ENCODE measurements at regions not wholly inside any gene's neighbourhood (a gene's known extent, or its start where the extent isn't known, plus 50 kb on each side); places are given as distances from the start of the nearest gene placed in this dataset.

DNA sequence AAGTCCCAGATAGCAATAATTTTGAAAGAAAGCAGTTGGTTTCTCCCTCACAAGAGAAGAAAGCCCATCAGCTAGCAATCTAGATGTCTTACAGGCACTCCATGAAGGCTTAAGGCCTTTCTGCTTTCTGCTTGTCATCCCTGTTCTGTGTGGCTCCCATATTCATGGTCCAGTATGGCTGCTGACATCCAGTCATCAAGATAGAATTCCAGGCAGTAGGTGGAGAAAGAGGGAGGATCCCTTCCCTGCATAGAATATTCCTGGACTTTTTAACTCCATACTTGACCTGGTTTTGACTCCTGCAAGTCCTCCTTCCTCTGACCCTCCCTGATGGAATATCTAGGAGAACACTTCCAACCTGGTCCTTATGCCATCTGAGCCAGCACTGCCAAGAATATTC is 389.9 kb upstream of the AKR1E2 start:
- no peak overlapping the region for H3K4ac ChIP-seq (ENCODE audit: low read depth, low read length)
- H2BK12ac ChIP-seq (ENCODE audit: insufficient read length, low read depth, low read length): no peak overlapping the region
- Mint-ChIP-seq H3K9me3 (no peaks in the 10 kb centered on the region), H3K27me3 (ENCODE audit: low read depth) (no peaks in the 10 kb centered on the region), H3K4me1 (no peaks in the 10 kb centered on the region), H3K4me3 (no peak overlapping the region), H3K36me3 (ENCODE audit: insufficient read depth in 1 of 3, low read depth in 3 of 3) (no peaks in the 10 kb centered on the region), H3K27ac (no peak overlapping the region; a peak in 1 of 7 replicates)
- no peak for DNase-seq
- no peaks in the 10 kb centered on the region for H3K23me2 ChIP-seq (ENCODE audit: insufficient read length, low read depth, low read length, poor library complexity, severe bottlenecking)
- no peak overlapping the region for H3K4me2 ChIP-seq (ENCODE audit: insufficient read depth, insufficient read length, low read length)
- H3K56ac ChIP-seq (ENCODE audit: insufficient read length, low read depth, low read length): no peak overlapping the region
- no peak overlapping the region for H4K91ac ChIP-seq (ENCODE audit: insufficient read length, low read depth, low read length)
- no peak overlapping the region for H2BK120ac ChIP-seq (ENCODE audit: low read depth, low read length, poor library complexity, severe bottlenecking)
- no peak overlapping the region for H2BK15ac ChIP-seq (ENCODE audit: low read depth, low read length)
- H2BK20ac ChIP-seq (ENCODE audit: low read depth, low read length, poor library complexity, severe bottlenecking): no peak overlapping the region
- no peaks in the 10 kb centered on the region for H3K27me3 ChIP-seq (ENCODE audit: insufficient read depth, low read length)
- H2AK5ac ChIP-seq (ENCODE audit: insufficient read length, low read length): no peak overlapping the region
- H2AFZ ChIP-seq (ENCODE audit: low read length): no peak overlapping the region
- no peak overlapping the region for H3T11ph ChIP-seq (ENCODE audit: low read length)
- H3K9me3 ChIP-seq (ENCODE audit: control insufficient read depth, low read depth, low read length): no peaks in the 10 kb centered on the region
- no peaks in the 10 kb centered on the region for H3K4me1 ChIP-seq (ENCODE audit: insufficient read depth, low read length)
- H3K23ac ChIP-seq (ENCODE audit: insufficient read length, low read depth, low read length): no peak overlapping the region
- H3K79me1 ChIP-seq (ENCODE audit: insufficient read depth, low read depth, low read length, poor library complexity, severe bottlenecking): no peaks in the 10 kb centered on the region
- H4K8ac ChIP-seq (replicated peaks; ENCODE audit: insufficient read length, low read depth, low read length): no peak overlapping the region
- TF ChIP-seq, protein P1, sequence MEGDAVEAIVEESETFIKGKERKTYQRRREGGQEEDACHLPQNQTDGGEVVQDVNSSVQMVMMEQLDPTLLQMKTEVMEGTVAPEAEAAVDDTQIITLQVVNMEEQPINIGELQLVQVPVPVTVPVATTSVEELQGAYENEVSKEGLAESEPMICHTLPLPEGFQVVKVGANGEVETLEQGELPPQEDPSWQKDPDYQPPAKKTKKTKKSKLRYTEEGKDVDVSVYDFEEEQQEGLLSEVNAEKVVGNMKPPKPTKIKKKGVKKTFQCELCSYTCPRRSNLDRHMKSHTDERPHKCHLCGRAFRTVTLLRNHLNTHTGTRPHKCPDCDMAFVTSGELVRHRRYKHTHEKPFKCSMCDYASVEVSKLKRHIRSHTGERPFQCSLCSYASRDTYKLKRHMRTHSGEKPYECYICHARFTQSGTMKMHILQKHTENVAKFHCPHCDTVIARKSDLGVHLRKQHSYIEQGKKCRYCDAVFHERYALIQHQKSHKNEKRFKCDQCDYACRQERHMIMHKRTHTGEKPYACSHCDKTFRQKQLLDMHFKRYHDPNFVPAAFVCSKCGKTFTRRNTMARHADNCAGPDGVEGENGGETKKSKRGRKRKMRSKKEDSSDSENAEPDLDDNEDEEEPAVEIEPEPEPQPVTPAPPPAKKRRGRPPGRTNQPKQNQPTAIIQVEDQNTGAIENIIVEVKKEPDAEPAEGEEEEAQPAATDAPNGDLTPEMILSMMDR (conservative IDR thresholded peaks at IDR 0.05): no peak
- no peaks in the 10 kb centered on the region for H4K20me1 ChIP-seq (ENCODE audit: control insufficient read depth, insufficient read depth, insufficient read length)
- H3K18ac ChIP-seq (ENCODE audit: insufficient read length, low read depth, low read length): no peak overlapping the region
- H3K27ac ChIP-seq (ENCODE audit: insufficient read length, low read depth, low read length): no peak overlapping the region
- no peak overlapping the region for H3K9ac ChIP-seq (ENCODE audit: extremely low read depth, insufficient read length, low read length)
- no peaks in the 10 kb centered on the region for H3K79me2 ChIP-seq (ENCODE audit: insufficient read depth, low read length)
- H3K14ac ChIP-seq (ENCODE audit: insufficient read depth, low read length): no peak overlapping the region
- no peak overlapping the region for H4K5ac ChIP-seq (ENCODE audit: insufficient read length, low read depth, low read length)
- H2BK5ac ChIP-seq (ENCODE audit: insufficient read length, low read length): no peak overlapping the region
